Fibroblast of skin of left quadriceps (primary cell): ENCODE measurements at regions not wholly inside any gene's neighbourhood (a gene's known extent, or its start where the extent isn't known, plus 50 kb on each side); places are given as distances from the start of the nearest gene placed in this dataset.

Experiments used
- DNase-seq, 2 experiments: peaks; one replicate each; pipeline ENCODE4 v3.0.0-alpha.2; 2013; ENCODE audit warnings: low read depth in 2 of 2

- no peak for DNase-seq
Observed at GRCh38 chr4:130165381-130165780, 1069.4 kb downstream of the C4orf33 start.

- no peak for DNase-seq
Observed at GRCh38 chr4:130172156-130172555, 1076.2 kb downstream of the C4orf33 start.

GRCh38 chr4:130178106-130178505 is 1082.2 kb downstream of the C4orf33 start:
- no peak for DNase-seq

GRCh38 chr4:130183096-130183495 is 1087.1 kb downstream of the C4orf33 start:
- no peak for DNase-seq

GRCh38 chr4:130183766-130184165 is 1087.8 kb downstream of the C4orf33 start:
- no peak for DNase-seq

GRCh38 chr4:130185123-130185522 is 1089.2 kb downstream of the C4orf33 start:
- no peak for DNase-seq

GRCh38 chr4:130186931-130187330 is 1091.0 kb downstream of the C4orf33 start:
- DNase-seq = no peak

- no peak for DNase-seq
Observed at GRCh38 chr4:130187587-130187986, 1091.6 kb downstream of the C4orf33 start.

- DNase-seq = no peak
Observed at GRCh38 chr4:130192787-130193186, 1096.8 kb downstream of the C4orf33 start.

GRCh38 chr4:130197946-130198345 is 1102.0 kb downstream of the C4orf33 start:
- no peak for DNase-seq

GRCh38 chr4:130203571-130203970 is 1107.6 kb downstream of the C4orf33 start:
- DNase-seq = no peak

GRCh38 chr4:130210864-130211263 is 1114.9 kb downstream of the C4orf33 start:
- peak; percentile 74 to 79 for DNase-seq

- no peak for DNase-seq
Observed at GRCh38 chr4:130214268-130214667, 1118.3 kb downstream of the C4orf33 start.

GRCh38 chr4:130233377-130234047 is 1137.6 kb downstream of the C4orf33 start:
- no peak for DNase-seq

GRCh38 chr4:130238121-130238520 is 1142.2 kb downstream of the C4orf33 start:
- no peak for DNase-seq

GRCh38 chr4:130249002-130249401 is 1153.0 kb downstream of the C4orf33 start:
- DNase-seq = no peak

GRCh38 chr4:130257271-130257670 is 1161.3 kb downstream of the C4orf33 start:
- peak; percentile 42 to 47 for DNase-seq

GRCh38 chr4:130266814-130267213 is 1170.9 kb downstream of the C4orf33 start:
- no peak for DNase-seq

- no peak for DNase-seq
Observed at GRCh38 chr4:130288576-130288975, 1192.6 kb downstream of the C4orf33 start.

- no peak for DNase-seq
Observed at GRCh38 chr4:130293692-130294091, 1197.7 kb downstream of the C4orf33 start.

- no peak for DNase-seq
Observed at GRCh38 chr4:130296448-130296847, 1200.5 kb downstream of the C4orf33 start.

GRCh38 chr4:130306566-130306965 is 1210.6 kb downstream of the C4orf33 start:
- DNase-seq = no peak

- DNase-seq = no peak
Observed at GRCh38 chr4:130309221-130309620, 1213.3 kb downstream of the C4orf33 start.

- no peak for DNase-seq
Observed at GRCh38 chr4:130322439-130322838, 1226.5 kb downstream of the C4orf33 start.
